Suppressor macrophage treated with lipopolysaccharide for 1 hour (primary cell): ENCODE measurements at regions not wholly inside any gene's neighbourhood (a gene's known extent, or its start where the extent isn't known, plus 50 kb on each side); places are given as distances from the start of the nearest gene placed in this dataset.

Experiments
- DNase-seq, 3 donors: peaks; one replicate each; pipeline ENCODE4 v3.0.0-alpha.2; 2020 to 2022

GRCh38 chr15:96219681-96220080 is 110.8 kb upstream of the NR2F2 start:
- DNase-seq, result no peak

GRCh38 chr15:96220657-96221056 is 109.8 kb upstream of the NR2F2 start:
- no peak for DNase-seq

GRCh38 chr15:96222981-96223380 is 107.5 kb upstream of the NR2F2 start:
- DNase-seq, result no peak

GRCh38 chr15:96223939-96224338 is 106.6 kb upstream of the NR2F2 start:
- DNase-seq, result no peak

- DNase-seq, result no peak
These were observed 104.7 kb upstream of the NR2F2 start for GRCh38 chr15:96225642-96226259.

GRCh38 chr15:96230526-96231181 is 99.8 kb upstream of the NR2F2 start:
- DNase-seq, result no peak

- DNase-seq, result no peak
These were observed 98.2 kb upstream of the NR2F2 start for GRCh38 chr15:96232335-96232734.

GRCh38 chr15:96234109-96234892 is 96.2 kb upstream of the NR2F2 start:
- no peak for DNase-seq

GRCh38 chr15:96237002-96237401 is 93.5 kb upstream of the NR2F2 start:
- no peak for DNase-seq

GRCh38 chr15:96242761-96243160 is 87.7 kb upstream of the NR2F2 start:
- no peak for DNase-seq

- DNase-seq, result no peak
These were observed 86.8 kb upstream of the NR2F2 start for GRCh38 chr15:96243701-96244100.

GRCh38 chr15:96245252-96245651 is 85.2 kb upstream of the NR2F2 start:
- no peak for DNase-seq

GRCh38 chr15:96246057-96246456 is 84.4 kb upstream of the NR2F2 start:
- no peak for DNase-seq

GRCh38 chr15:96247621-96248305 is 82.7 kb upstream of the NR2F2 start:
- no peak for DNase-seq

- no peak for DNase-seq
These were observed 78.4 kb upstream of the NR2F2 start for GRCh38 chr15:96252148-96252547.

- DNase-seq, result no peak
These were observed 77.3 kb upstream of the NR2F2 start for GRCh38 chr15:96253006-96253747.

GRCh38 chr15:96254173-96254572 is 76.3 kb upstream of the NR2F2 start:
- no peak for DNase-seq

- no peak for DNase-seq
These were observed 74.9 kb upstream of the NR2F2 start for GRCh38 chr15:96255599-96255998.

GRCh38 chr15:96261575-96262034 is 68.9 kb upstream of the NR2F2 start:
- no peak for DNase-seq

- no peak for DNase-seq
These were observed 68.4 kb upstream of the NR2F2 start for GRCh38 chr15:96262097-96262496.

- DNase-seq, result no peak
These were observed 67.7 kb upstream of the NR2F2 start for GRCh38 chr15:96262549-96263489.
